HEK293 (cell line): ENCODE measurements at regions not wholly inside any gene's neighbourhood (a gene's known extent, or its start where the extent isn't known, plus 50 kb on each side); places are given as distances from the start of the nearest gene placed in this dataset.

Source experiments
- KLF7 ChIP-seq: fragments of 450-650 bp; formaldehyde crosslinking; IDR thresholded peaks from 2 replicates; pipeline ENCODE4 v1.5.1; 2016; ENCODE audit warnings: missing biosample characterization, missing genetic modification characterization, borderline replicate concordance
- ZFP3 ChIP-seq: fragments of 450-650 bp; formaldehyde crosslinking; IDR thresholded peaks from 2 replicates; pipeline ENCODE4 v1.5.1; 2016; ENCODE audit warnings: low read depth, missing biosample characterization, missing genetic modification characterization
- ZNF121 ChIP-seq: fragments of 450-650 bp; formaldehyde crosslinking; IDR thresholded peaks from 2 replicates; pipeline ENCODE4 v1.5.1; 2016; ENCODE audit warnings: missing biosample characterization, missing genetic modification characterization
- ZNF133 ChIP-seq: fragments of 450-650 bp; formaldehyde crosslinking; IDR thresholded peaks from 2 replicates; pipeline ENCODE4 v1.5.1; 2016; ENCODE audit warnings: missing biosample characterization, missing genetic modification characterization
- ZNF169 ChIP-seq: fragments of 450-650 bp; formaldehyde crosslinking; IDR thresholded peaks from 2 replicates; pipeline ENCODE4 v1.5.1; 2016; ENCODE audit warnings: missing biosample characterization, missing genetic modification characterization
- ZNF660 ChIP-seq: fragments of 450-650 bp; IDR thresholded peaks from 2 replicates; pipeline ENCODE4 v1.5.1; 2018; ENCODE audit warnings: missing biosample characterization, mild to moderate bottlenecking, missing genetic modification characterization
- ZNF837 ChIP-seq: fragments of 450-650 bp; formaldehyde crosslinking; IDR thresholded peaks from 2 replicates; pipeline ENCODE4 v1.5.1; 2016; ENCODE audit warnings: missing biosample characterization, missing genetic modification characterization
- TF ChIP-seq, protein P1 (sequence below): fragments of 450-650 bp; formaldehyde crosslinking; IDR thresholded peaks from 2 replicates; pipeline ENCODE4 v1.5.1; 2016; ENCODE audit warnings: missing biosample characterization, missing genetic modification characterization

- no peak for TF ChIP-seq ZNF837 (tag by site-specific recombination)
- TF ChIP-seq ZNF133 (tag by site-specific recombination): no peak
- TF ChIP-seq ZNF169 (tag by site-specific recombination): no peak
- TF ChIP-seq, protein P1, sequence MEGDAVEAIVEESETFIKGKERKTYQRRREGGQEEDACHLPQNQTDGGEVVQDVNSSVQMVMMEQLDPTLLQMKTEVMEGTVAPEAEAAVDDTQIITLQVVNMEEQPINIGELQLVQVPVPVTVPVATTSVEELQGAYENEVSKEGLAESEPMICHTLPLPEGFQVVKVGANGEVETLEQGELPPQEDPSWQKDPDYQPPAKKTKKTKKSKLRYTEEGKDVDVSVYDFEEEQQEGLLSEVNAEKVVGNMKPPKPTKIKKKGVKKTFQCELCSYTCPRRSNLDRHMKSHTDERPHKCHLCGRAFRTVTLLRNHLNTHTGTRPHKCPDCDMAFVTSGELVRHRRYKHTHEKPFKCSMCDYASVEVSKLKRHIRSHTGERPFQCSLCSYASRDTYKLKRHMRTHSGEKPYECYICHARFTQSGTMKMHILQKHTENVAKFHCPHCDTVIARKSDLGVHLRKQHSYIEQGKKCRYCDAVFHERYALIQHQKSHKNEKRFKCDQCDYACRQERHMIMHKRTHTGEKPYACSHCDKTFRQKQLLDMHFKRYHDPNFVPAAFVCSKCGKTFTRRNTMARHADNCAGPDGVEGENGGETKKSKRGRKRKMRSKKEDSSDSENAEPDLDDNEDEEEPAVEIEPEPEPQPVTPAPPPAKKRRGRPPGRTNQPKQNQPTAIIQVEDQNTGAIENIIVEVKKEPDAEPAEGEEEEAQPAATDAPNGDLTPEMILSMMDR (tag by site-specific recombination): no peak
- no peak for TF ChIP-seq ZNF121 (tag by site-specific recombination)
- TF ChIP-seq ZFP3 (tag by site-specific recombination): no peak
- TF ChIP-seq KLF7 (tag by site-specific recombination): no peak
- no peak for TF ChIP-seq ZNF660 (tag by site-specific recombination)
These were observed 83.5 kb downstream of the TNFAIP3 start for GRCh38 chr6:137950581-137950980.
